ENCODE measurements at regions not wholly inside any gene's neighbourhood (a gene's known extent, or its start where the extent isn't known, plus 50 kb on each side); places are given as distances from the start of the nearest gene placed in this dataset.

DNA sequence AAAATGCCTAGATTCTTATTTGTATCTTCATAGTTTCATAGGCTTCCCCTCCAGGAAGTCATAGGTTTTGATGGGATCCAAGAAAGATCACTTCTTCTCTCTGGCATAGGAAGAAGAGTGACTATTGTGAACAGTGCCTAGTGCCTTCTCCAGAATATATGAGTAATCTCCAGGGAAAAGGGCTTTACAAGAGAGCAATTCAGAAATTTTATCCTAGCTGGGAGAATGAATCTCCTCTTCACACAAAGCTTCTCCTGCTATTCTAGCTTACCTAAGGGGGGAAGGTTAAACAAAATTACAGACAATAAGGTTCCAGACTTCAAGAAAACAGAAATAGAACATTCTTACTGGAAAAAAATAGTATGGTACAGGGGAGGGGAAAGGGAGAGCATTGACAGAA is 1193.3 kb upstream of the CDH6 start:
- DNase-seq (ENCODE audit: low read depth) (no peak), FAIRE-seq (no peak)
- Histone ChIP-seq H3K27me3 (ENCODE audit: control insufficient read depth, insufficient read depth, low read length) (no peaks in the 10 kb centered on the region), H3K36me3 (ENCODE audit: control insufficient read depth, insufficient read depth, low read length) (no peaks in the 10 kb centered on the region), H3K4me3 (ENCODE audit: low read depth, low read length) (no peak overlapping the region)
- TF ChIP-seq, protein P1, sequence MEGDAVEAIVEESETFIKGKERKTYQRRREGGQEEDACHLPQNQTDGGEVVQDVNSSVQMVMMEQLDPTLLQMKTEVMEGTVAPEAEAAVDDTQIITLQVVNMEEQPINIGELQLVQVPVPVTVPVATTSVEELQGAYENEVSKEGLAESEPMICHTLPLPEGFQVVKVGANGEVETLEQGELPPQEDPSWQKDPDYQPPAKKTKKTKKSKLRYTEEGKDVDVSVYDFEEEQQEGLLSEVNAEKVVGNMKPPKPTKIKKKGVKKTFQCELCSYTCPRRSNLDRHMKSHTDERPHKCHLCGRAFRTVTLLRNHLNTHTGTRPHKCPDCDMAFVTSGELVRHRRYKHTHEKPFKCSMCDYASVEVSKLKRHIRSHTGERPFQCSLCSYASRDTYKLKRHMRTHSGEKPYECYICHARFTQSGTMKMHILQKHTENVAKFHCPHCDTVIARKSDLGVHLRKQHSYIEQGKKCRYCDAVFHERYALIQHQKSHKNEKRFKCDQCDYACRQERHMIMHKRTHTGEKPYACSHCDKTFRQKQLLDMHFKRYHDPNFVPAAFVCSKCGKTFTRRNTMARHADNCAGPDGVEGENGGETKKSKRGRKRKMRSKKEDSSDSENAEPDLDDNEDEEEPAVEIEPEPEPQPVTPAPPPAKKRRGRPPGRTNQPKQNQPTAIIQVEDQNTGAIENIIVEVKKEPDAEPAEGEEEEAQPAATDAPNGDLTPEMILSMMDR (IDR thresholded peaks at IDR 0.05; ENCODE audit: insufficient read depth, low read length, severe bottlenecking), result no peak

DNA sequence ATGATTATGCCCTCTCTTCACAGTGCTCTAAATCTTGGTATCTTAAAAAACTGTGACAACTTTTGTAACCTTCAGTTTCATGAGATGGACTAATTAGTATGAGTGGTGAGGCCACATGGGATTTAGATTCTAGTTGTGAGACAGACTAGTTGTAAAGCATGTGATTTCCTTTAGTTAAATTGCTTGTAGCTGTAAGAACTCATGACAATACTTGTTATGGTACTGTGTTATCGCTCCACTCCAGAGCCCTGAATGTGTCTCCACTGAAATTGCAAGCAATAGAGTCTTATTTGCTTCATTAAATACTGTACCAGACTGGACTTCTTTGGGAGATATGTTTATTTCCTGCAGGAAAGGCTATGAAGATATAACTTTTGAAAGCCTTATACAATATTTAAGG is 1198.3 kb upstream of the CDH6 start:
- DNase-seq (ENCODE audit: low read depth), result no peak
- Histone ChIP-seq H3K36me3 (ENCODE audit: control insufficient read depth, insufficient read depth, low read length) (no peaks in the 10 kb centered on the region), H3K27me3 (ENCODE audit: control insufficient read depth, insufficient read depth, low read length) (no peaks in the 10 kb centered on the region), H3K4me3 (ENCODE audit: low read depth, low read length) (no peak overlapping the region)
- TF ChIP-seq, protein P1 (IDR thresholded peaks at IDR 0.05; ENCODE audit: insufficient read depth, low read length, severe bottlenecking), result no peak
- no peak for FAIRE-seq

GRCh38 chr5:29994519-29994918 is 1199.0 kb upstream of the CDH6 start:
- TF ChIP-seq, protein P1 (IDR thresholded peaks at IDR 0.05; ENCODE audit: insufficient read depth, low read length, severe bottlenecking), result no peak

GRCh38 chr5:29993286-29993685 is 1200.2 kb upstream of the CDH6 start:
- Histone ChIP-seq H3K27me3 (ENCODE audit: control insufficient read depth, insufficient read depth, low read length) (no peaks in the 10 kb centered on the region), H3K36me3 (ENCODE audit: control insufficient read depth, insufficient read depth, low read length) (no peaks in the 10 kb centered on the region), H3K4me3 (ENCODE audit: low read depth, low read length) (no peak overlapping the region)
- FAIRE-seq (no peak), DNase-seq (ENCODE audit: low read depth) (no peak)
- TF ChIP-seq, protein P1 (IDR thresholded peaks at IDR 0.05; ENCODE audit: insufficient read depth, low read length, severe bottlenecking), result no peak

More at GRCh38 chr5:29994519-29994918, 1199.0 kb upstream of the CDH6 start:
- FAIRE-seq (no peak), DNase-seq (ENCODE audit: low read depth) (no peak)
- H3K4me3 ChIP-seq (ENCODE audit: low read depth, low read length), result no peak overlapping the region
- H3K36me3 ChIP-seq (ENCODE audit: control insufficient read depth, insufficient read depth, low read length), result no peaks in the 10 kb centered on the region
- no peaks in the 10 kb centered on the region for H3K27me3 ChIP-seq (ENCODE audit: control insufficient read depth, insufficient read depth, low read length)

DNA sequence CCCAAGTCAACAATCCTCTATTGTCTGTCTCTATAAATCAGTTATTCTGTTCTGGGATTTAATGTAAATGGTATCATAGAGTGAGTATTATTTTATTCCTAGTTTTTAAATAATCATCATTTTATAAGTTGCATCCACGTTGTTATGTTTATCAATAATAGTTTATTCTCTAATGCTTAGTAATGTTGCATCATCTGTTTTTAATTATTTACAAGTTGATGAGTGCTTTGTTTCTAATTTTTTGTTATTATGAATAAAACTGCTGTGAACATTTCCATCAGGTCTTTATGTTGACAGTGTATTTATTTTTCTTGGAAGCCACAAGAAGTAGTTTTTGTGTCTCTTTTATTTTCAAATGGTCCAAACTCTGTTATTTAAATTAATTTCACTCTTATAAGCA is 1201.2 kb upstream of the CDH6 start:
- Histone ChIP-seq H3K27me3 (ENCODE audit: control insufficient read depth, insufficient read depth, low read length) (no peaks in the 10 kb centered on the region), H3K36me3 (ENCODE audit: control insufficient read depth, insufficient read depth, low read length) (no peaks in the 10 kb centered on the region), H3K4me3 (ENCODE audit: low read depth, low read length) (no peak overlapping the region)
- TF ChIP-seq, protein P1 (IDR thresholded peaks at IDR 0.05; ENCODE audit: insufficient read depth, low read length, severe bottlenecking), result no peak
- DNase-seq (ENCODE audit: low read depth), result no peak
- no peak for FAIRE-seq

DNA sequence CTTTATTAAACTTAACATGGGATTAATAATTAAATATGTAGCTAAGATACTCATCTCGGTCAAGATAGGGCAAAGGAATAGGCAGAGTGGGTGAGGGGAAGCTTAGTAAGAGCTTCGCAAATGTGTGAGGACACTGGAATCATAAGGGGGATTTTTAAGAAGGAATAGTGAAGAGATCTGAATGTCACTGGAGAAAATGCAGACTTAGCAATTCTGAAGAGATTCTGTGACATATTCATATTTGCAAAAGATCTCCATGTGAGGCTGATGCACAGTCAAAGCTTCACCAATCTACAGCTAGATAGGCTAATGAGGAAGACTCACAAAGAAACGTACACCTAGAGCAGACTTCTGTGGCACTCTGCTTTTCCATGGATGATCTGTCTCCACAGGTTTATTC is 1202.8 kb upstream of the CDH6 start:
- no peaks in the 10 kb centered on the region for H3K36me3 ChIP-seq (ENCODE audit: control insufficient read depth, insufficient read depth, low read length)
- H3K27me3 ChIP-seq (ENCODE audit: control insufficient read depth, insufficient read depth, low read length), result no peaks in the 10 kb centered on the region
- H3K4me3 ChIP-seq (ENCODE audit: low read depth, low read length), result no peak overlapping the region
- TF ChIP-seq, protein P1 (IDR thresholded peaks at IDR 0.05; ENCODE audit: insufficient read depth, low read length, severe bottlenecking), result no peak
- FAIRE-seq (no peak), DNase-seq (ENCODE audit: low read depth) (no peak)
